ENCODE measurements at regions not wholly inside any gene's neighbourhood (a gene's known extent, or its start where the extent isn't known, plus 50 kb on each side); places are given as distances from the start of the nearest gene placed in this dataset.
"Not testable (repeated sequence)": the region's sequence is repeated elsewhere in the genome, so short reads cannot be mapped to it uniquely, and the experiment has no call there.

GRCh38 chr10:33655165-33655815 lies 320.8 kb upstream of the NRP1 start:
- no peak overlapping the region for H3K4me3 ChIP-seq
- no peak overlapping the region for H3K27ac ChIP-seq
- H3K36me3 ChIP-seq, result no peaks in the 10 kb centered on the region
- TF ChIP-seq POLR2A (IDR thresholded peaks at IDR 0.05), result no peak
- H3K27me3 ChIP-seq, result no peaks in the 10 kb centered on the region
- no peaks in the 10 kb centered on the region for H3K9me3 ChIP-seq
- no peaks in the 10 kb centered on the region for H3K4me1 ChIP-seq
- DNase-seq, result no peak

DNA sequence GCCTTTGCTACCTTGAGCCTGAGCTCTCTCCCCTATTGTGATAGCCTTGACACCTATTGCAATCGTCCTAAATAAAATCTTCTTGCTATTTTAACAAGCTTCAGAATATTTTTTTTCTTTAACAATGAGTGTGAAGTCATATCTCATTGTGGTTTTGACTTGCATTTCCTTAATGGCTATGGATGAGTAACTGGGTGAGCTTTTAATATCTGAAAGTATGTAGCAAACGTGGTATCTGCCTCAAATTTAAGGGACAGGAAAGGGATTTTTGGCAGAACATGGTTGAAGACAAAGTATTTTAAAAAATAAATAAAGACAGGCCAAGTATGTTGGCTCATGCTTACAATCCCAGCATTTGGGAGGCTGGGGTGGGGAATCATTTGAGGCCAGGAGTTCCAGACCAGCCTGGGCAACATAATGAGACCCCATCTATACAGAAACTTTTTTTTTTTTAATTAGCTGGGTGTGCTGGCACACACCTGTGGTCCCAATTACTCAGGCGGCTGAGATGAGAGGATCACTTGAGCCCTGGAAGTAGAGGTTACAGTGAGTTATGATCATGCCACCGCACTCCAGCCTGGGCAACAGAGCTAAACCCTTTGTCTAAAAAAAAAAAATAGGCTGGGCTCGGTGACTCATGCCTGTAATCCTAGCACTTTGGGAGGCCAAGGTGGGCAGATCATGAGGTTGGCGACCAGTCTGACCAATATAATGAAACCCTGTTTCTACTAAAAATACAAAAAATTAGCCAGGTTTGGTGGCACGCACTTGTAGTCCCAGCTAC lies 319.3 kb upstream of the NRP1 start:
- H3K4me1 ChIP-seq, result no peaks in the 10 kb centered on the region
- no peaks in the 10 kb centered on the region for H3K9me3 ChIP-seq
- no peak overlapping the region for H3K4me3 ChIP-seq
- no peaks in the 10 kb centered on the region for H3K27me3 ChIP-seq
- DNase-seq, result no peak
- H3K36me3 ChIP-seq, result no peaks in the 10 kb centered on the region
- TF ChIP-seq POLR2A (IDR thresholded peaks at IDR 0.05), result no peak
- TF ChIP-seq, protein P1, sequence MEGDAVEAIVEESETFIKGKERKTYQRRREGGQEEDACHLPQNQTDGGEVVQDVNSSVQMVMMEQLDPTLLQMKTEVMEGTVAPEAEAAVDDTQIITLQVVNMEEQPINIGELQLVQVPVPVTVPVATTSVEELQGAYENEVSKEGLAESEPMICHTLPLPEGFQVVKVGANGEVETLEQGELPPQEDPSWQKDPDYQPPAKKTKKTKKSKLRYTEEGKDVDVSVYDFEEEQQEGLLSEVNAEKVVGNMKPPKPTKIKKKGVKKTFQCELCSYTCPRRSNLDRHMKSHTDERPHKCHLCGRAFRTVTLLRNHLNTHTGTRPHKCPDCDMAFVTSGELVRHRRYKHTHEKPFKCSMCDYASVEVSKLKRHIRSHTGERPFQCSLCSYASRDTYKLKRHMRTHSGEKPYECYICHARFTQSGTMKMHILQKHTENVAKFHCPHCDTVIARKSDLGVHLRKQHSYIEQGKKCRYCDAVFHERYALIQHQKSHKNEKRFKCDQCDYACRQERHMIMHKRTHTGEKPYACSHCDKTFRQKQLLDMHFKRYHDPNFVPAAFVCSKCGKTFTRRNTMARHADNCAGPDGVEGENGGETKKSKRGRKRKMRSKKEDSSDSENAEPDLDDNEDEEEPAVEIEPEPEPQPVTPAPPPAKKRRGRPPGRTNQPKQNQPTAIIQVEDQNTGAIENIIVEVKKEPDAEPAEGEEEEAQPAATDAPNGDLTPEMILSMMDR (IDR thresholded peaks at IDR 0.05), result no peak
- H3K27ac ChIP-seq, result no peak overlapping the region

DNA sequence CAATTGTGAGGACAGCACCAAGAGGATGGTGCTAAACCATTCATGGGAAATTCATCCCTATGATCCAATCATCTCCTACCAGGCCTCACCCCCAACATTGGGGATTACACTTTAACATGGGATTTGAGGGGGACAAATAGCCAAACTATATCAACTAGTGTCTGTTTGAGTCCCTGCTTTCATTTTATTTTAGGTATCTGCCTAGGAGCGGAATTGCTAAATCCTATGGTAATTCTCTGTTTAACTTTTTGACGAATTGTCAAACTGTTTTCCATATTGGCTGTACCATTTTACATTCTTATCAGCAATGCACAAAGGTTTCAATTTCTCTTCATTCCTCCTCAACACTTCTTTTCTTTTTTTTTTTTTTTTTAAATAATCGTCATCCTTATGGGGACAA lies 318.4 kb upstream of the NRP1 start:
- TF ChIP-seq, protein P1 (IDR thresholded peaks at IDR 0.05), result no peak
- TF ChIP-seq POLR2A (IDR thresholded peaks at IDR 0.05), result no peak
- H3K4me1 ChIP-seq, result no peaks in the 10 kb centered on the region
- H3K9me3 ChIP-seq, result no peaks in the 10 kb centered on the region
- no peaks in the 10 kb centered on the region for H3K36me3 ChIP-seq
- H3K27ac ChIP-seq, result no peak overlapping the region
- no peak overlapping the region for H3K4me3 ChIP-seq
- H3K27me3 ChIP-seq, result no peaks in the 10 kb centered on the region
- DNase-seq, result no peak

GRCh38 chr10:33650131-33650530 lies 315.7 kb upstream of the NRP1 start:
- not testable (repeated sequence) for H3K4me3 ChIP-seq, H3K9me3 ChIP-seq, DNase-seq, H3K27ac ChIP-seq, H3K27me3 ChIP-seq, H3K4me1 ChIP-seq, H3K36me3 ChIP-seq

GRCh38 chr10:33643042-33643441 lies 308.6 kb upstream of the NRP1 start:
- H3K27ac ChIP-seq, result no peak overlapping the region
- TF ChIP-seq, protein P1 (IDR thresholded peaks at IDR 0.05), result no peak
- TF ChIP-seq POLR2A (IDR thresholded peaks at IDR 0.05), result no peak
- H3K4me3 ChIP-seq, result no peak overlapping the region
- H3K36me3 ChIP-seq, result no peaks in the 10 kb centered on the region
- no peaks in the 10 kb centered on the region for H3K4me1 ChIP-seq
- DNase-seq, result no peak
- H3K27me3 ChIP-seq, result no peaks in the 10 kb centered on the region
- no peaks in the 10 kb centered on the region for H3K9me3 ChIP-seq

GRCh38 chr10:33638891-33639290 lies 304.4 kb upstream of the NRP1 start:
- no peaks in the 10 kb centered on the region for H3K27me3 ChIP-seq
- H3K36me3 ChIP-seq, result no peaks in the 10 kb centered on the region
- H3K4me1 ChIP-seq, result no peaks in the 10 kb centered on the region
- no peak for TF ChIP-seq POLR2A (IDR thresholded peaks at IDR 0.05)
- TF ChIP-seq, protein P1 (IDR thresholded peaks at IDR 0.05), result no peak
- no peak for DNase-seq
- no peak overlapping the region for H3K27ac ChIP-seq
- no peak overlapping the region for H3K4me3 ChIP-seq
- H3K9me3 ChIP-seq, result no peaks in the 10 kb centered on the region
